GM12872 (cell line): ENCODE measurements at regions not wholly inside any gene's neighbourhood (a gene's known extent, or its start where the extent isn't known, plus 50 kb on each side); places are given as distances from the start of the nearest gene placed in this dataset.

ENCODE experiments used
- TF ChIP-seq, protein P1 (sequence below): IDR thresholded peaks from 3 replicates; pipeline ENCODE4 v1.5.1; 2011; ENCODE audit warnings: low read depth, mild to moderate bottlenecking, low read length, moderate library complexity; ENCODE audit not compliant: insufficient read depth

- TF ChIP-seq, protein P1, sequence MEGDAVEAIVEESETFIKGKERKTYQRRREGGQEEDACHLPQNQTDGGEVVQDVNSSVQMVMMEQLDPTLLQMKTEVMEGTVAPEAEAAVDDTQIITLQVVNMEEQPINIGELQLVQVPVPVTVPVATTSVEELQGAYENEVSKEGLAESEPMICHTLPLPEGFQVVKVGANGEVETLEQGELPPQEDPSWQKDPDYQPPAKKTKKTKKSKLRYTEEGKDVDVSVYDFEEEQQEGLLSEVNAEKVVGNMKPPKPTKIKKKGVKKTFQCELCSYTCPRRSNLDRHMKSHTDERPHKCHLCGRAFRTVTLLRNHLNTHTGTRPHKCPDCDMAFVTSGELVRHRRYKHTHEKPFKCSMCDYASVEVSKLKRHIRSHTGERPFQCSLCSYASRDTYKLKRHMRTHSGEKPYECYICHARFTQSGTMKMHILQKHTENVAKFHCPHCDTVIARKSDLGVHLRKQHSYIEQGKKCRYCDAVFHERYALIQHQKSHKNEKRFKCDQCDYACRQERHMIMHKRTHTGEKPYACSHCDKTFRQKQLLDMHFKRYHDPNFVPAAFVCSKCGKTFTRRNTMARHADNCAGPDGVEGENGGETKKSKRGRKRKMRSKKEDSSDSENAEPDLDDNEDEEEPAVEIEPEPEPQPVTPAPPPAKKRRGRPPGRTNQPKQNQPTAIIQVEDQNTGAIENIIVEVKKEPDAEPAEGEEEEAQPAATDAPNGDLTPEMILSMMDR = no peak
These were observed 473.4 kb downstream of the SOX6 start for GRCh38 chr11:15882876-15883454.

DNA sequence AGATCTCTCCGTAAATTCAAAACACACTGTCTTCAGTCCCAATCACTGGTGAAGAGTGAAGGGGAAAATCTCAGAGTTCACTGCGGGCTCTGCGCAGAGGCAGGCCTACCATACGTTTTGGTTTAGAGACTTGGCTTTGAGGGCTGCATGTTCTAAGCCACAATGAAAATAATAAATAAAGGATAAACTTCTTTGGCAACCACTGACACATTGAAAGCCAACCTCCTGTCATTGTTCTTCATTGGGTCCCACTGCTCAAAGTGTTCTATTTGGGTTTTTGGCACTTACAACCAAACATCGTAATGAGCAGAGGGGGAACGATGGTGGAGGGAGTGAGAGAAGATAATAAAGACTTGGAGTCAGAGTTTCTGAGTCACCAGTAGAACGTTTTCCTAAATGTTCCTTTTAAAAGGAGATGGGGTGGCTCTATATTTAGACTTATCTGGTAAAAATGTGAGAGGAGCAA, 472.9 kb downstream of the SOX6 start:
- TF ChIP-seq, protein P1 = no peak

DNA sequence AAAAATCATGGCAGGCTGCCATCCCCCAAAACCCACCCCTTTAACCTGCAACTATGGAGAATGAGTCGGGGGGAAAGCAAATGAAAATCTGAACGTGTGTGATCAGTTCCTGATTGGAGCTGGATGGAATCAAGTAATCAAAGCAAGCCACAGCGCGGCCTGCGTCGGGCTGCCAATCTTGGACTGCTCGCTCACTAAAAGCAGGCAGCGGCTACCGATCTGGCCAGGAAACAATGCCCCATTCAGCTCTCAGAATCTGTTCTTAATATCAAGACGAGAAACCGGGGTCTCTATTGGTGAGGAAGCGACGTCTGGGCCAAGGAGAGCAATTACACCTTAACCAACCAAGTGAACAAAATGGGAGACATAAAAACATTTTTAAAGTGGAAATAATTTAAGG, 472.2 kb downstream of the SOX6 start:
- TF ChIP-seq, protein P1 = no peak

- TF ChIP-seq, protein P1 = no peak
These were observed 471.4 kb downstream of the SOX6 start for GRCh38 chr11:15884777-15885540.

DNA sequence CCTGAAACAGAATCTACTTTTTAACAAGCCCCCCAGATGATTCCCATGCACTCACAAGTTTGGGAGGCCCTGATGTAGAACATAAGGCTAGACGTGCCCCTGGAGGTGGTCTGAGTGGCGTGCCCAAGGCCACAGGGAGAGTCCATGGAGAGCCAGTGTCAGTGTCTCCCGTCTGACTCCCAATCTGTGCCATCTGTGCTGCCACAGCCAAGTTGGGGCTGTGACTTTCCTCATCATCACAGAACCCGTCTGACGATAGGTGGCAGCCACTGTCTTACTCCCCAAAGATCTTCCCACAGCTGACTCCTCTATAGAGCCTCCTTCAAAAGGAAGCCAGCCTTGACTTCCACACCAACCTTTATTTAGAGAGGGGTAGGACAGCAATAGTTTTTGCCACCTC, 470.5 kb downstream of the SOX6 start:
- TF ChIP-seq, protein P1 = no peak

GRCh38 chr11:15886299-15886698, 470.0 kb downstream of the SOX6 start:
- TF ChIP-seq, protein P1 = no peak

DNA sequence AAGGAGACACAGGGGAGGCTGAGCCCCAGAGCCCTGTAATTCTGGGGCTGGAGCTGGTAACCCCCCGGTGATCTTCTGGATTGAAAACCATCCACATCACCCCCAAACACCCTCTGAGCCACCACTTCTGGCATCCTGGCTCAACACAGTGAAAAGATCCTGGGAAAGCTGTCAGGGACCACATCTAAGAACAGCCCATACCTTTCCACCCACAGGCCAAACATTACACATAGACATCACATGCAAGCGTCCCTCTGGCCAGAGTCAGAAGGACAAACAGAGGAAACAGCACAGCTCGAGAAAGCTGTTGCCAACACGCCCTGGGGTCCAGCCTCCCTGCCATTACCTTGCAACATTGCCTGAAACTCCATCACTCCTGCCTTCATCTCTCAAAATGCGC, 469.5 kb downstream of the SOX6 start:
- TF ChIP-seq, protein P1 = no peak
